GM08714 (cell line): ENCODE measurements at regions not wholly inside any gene's neighbourhood (a gene's known extent, or its start where the extent isn't known, plus 50 kb on each side); places are given as distances from the start of the nearest gene placed in this dataset.

Experiments used
- H3K4me3 ChIP-seq: fragments of 200-500 bp; sonication (Bioruptor generic); 2 replicates; pipeline ENCODE4 v1.5.1; 2014; ENCODE audit warnings: mild to moderate bottlenecking, low read length, inconsistent platforms
- ZNF274 ChIP-seq: IDR thresholded peaks from 2 replicates; pipeline ENCODE4 v1.6.1; 2012; ENCODE audit warnings: mild to moderate bottlenecking, low read depth, low read length

DNA sequence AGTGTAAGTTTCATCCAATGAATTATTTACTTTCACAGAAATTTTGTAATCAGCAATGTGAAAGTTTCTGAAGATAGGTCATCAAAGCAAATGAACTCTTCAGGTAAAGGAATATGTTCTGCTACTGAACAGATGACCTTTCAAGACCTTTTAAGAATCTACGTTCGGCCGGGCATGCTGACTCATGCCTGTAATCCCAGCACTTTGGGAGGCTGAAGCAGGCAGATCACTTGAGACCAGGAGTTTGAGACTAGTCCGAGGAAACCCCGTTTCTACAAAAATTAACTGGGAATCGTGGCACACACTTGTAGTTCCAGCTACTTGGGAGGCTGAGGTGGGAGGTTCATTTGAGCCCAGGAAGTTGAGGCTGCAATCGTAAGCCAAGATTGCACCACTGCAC lies 578.4 kb upstream of the COX7C start:
- no peak for TF ChIP-seq ZNF274
- H3K4me3 ChIP-seq: no peak overlapping the region

DNA sequence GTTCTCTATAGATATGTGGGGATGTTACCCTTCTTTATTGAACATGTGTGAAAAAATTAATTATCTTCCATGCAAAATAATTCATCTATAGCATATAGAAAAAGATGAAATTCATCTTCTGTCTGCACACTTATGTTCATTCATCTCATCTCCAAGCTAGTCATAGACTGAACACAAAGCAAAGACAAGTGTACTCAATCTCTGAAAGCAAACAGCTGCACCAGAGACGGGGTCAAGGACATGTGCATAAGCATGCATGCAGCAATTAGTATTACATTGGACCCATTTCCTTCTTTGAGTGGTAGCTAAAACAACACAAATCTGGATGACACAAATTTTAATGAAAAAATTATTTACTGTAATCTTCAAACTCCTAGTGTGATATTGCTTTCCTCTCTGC lies 547.0 kb upstream of the COX7C start:
- no peak for TF ChIP-seq ZNF274
- H3K4me3 ChIP-seq: no peak overlapping the region

DNA sequence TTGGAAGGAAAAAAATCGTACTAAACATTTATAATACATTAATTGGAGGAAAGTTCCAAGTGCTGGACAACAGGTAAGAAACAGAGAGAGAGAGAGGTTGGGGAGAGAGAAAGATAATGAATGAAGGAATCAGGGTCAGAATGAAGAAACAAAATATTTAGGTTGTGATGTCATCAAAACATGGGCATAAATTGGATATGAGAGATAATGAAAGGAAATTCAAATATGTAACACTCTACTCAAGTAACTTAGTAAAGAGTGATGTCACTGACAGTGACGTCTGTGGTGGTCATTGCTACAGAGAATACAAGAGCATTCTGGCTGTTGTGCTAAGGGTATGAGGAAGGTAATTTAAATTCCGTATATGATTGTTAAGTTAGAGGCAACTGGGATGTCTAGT lies 543.4 kb upstream of the COX7C start:
- TF ChIP-seq ZNF274: no peak

DNA sequence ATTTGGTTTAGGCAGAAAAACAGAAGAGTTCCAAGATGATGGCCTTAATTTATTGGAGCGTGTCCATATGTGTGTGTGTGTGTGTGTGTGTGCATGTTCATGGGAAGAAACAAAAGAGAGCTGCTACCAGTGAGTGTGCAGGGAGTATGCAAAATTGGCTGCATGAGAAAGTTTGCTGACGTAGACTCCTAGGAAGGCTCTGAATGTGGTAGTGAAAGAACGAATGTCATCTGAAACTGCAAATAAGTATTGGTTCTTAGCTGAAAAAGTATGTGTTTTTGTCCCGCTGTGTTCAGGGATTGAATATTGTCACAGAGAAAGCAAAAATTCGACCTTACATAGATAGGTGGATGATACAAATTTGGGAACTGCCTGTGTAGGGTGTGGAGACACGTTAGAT lies 542.6 kb upstream of the COX7C start:
- no peak overlapping the region for H3K4me3 ChIP-seq
- TF ChIP-seq ZNF274: no peak

More for the DNA sequence above, 543.4 kb upstream of the COX7C start:
- no peak overlapping the region for H3K4me3 ChIP-seq

DNA sequence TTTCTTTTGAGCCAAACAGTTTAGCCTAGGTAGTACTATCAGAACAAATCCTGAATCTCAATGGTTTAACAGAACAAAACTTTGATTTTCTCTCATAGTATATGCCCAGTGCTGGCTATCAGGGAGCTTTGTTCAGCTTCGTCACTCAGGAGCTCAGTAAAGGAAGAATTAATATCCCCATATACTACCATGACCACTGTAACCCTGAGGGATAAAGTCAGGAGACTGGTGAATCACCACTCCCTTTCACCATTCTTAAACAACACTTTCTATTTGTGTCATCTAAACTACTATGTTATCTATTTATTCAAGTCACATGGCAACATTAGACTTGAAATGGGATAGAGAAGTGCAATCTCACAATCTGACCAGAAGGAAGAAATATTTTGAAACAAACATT lies 522.6 kb upstream of the COX7C start:
- TF ChIP-seq ZNF274: no peak
- no peak overlapping the region for H3K4me3 ChIP-seq

DNA sequence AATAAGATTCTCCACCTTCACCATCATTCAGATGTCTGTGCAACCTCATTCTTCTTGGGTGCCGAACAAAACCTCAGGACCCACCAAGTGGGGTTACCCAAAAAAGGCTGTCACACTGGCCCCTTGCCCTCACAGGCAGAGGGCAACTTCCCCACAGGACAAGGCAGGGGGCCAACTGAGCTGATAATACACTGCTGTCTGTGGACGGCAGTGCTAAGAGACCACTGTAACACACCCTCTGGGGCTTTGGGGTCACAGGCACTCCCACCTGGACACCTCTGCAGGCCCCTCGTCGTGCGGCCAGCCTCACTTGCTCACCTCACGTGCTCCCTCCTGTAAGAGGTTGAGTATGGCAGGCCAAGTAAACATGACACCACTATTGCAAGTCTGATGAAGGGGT lies 515.8 kb upstream of the COX7C start:
- H3K4me3 ChIP-seq: no peak overlapping the region
- no peak for TF ChIP-seq ZNF274

DNA sequence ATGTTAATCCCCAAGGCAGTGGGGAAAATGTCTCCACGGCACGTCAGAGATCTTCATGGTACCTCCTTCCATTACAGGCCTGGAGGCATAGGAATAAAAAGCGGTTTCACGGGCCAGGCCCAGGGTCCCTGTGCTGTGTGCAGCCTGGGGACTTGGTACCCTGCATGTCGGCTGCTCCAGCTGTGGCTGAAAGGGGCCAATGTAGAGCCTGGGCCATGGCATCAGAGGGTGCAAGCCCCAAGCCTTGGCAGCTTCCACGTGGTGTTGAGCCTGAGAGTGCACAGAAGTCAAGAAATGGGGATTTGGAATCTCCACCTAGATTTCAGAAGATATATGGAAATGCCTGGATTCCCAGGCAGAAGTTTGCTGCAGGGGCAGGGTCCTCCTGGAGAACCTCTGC lies 508.9 kb upstream of the COX7C start:
- no peak for TF ChIP-seq ZNF274
- H3K4me3 ChIP-seq: no peak overlapping the region

DNA sequence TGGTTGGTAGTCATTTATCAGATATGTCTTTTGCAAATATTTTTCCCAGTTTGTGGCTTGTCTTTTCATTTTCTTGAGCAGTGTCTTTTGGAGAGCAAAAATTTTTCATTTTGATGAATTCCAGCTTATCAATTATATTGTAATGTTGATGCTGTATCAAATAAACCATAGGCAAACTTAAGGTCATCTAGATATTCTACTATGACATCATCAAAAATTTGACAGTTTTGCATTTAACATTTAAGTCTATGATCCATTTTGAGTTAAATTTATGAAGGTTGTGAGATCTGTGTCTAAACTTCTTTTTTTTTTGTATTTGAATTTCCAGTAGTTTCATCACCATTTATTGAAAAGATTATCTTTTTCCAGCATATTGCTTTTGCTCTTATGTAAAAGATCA lies 505.5 kb upstream of the COX7C start:
- no peak overlapping the region for H3K4me3 ChIP-seq
- no peak for TF ChIP-seq ZNF274

DNA sequence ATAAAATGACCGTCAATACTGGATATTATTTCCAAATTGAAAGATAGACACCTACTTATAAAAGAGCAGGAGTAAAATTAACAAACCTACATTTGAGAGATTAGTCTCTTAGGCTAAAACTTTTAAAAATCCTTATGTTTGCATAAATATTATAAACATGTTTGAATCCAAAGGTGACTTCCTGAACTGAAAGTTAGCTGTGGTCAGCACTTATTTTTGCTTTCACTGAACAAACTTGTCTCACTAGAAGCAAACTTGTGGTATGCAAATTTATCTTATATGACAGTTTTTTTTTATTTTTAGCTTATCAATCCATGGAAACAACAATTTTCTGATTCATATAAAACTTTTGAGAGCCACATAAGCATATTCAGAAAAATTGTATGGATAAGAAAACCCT lies 502.6 kb upstream of the COX7C start:
- no peak overlapping the region for H3K4me3 ChIP-seq
- TF ChIP-seq ZNF274: no peak

DNA sequence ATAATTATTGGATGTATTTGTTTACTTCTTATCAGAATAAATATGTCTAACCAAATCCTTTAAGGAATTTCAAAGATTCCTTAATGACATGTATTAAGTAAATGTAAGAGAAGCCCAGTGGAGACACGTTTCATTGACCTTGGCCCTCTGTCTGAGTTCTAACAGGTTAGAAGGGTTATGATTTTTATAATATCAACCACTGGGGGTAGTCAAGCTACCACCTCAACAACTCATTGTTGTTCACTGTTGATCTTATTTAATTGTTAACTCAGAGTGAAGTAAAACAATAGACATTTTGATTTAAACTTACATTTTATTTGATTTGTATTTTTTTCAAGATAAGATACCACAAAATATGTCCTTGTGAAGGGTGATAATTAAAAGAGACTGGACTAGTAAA lies 499.2 kb upstream of the COX7C start:
- H3K4me3 ChIP-seq: no peak overlapping the region
- no peak for TF ChIP-seq ZNF274

DNA sequence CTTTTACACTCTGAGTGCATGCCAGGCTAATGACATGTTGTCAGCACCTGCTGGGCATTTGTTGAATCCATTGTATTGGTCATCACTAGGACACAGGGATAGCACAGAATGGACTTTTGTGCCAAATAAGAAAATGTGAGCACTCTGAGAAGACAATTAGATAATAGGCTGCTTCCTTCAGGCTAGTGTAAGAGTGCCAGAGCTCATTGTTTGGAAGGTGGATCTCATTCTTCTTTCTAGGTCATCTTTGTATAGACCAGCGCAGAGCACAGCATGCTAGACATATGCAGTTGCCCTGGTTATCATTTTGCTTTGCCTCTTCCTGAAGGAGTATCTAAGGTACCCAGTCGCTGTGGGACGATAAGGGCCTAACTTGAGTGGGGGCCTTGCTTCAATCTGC lies 493.4 kb upstream of the COX7C start:
- no peak for TF ChIP-seq ZNF274
- no peak overlapping the region for H3K4me3 ChIP-seq

DNA sequence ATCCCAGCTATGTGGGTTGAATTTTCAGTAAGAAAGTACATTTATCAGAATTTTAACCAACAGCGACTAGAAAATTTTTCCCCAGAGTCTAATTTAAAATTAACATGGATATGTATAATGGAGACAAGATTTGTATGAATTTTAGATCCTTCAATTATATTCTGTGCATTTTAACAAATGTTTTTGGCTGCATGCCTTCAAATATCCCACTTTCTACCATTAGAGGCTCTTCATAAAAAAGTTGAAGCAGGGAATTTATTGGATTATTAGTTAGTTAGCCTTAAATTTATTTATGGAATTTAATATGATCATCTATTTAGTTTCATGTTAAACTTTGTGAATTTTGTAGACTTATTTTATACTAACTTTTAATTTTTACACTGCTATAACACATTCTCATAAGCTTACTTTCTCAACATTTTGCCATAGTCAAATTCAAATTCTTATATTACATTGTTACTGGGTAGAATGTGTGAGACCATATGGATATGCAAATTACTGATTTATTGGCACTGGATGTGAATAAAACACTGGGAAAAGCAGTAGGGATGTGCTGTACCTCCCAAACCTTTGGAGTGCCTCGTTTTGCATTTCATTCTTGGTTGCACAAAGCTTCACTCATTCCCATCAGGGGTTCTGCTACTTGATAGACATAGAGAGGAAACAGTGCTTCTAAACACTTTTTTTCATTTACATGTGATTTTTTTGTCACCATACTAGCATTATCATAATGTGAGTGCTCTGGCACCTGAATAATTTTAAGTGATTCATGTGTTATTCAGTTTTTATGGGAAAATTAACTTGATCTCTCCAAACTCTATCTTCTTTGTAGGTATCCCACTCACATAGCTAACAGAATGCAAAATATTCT lies 491.8 kb upstream of the COX7C start:
- H3K4me3 ChIP-seq: no peak overlapping the region

DNA sequence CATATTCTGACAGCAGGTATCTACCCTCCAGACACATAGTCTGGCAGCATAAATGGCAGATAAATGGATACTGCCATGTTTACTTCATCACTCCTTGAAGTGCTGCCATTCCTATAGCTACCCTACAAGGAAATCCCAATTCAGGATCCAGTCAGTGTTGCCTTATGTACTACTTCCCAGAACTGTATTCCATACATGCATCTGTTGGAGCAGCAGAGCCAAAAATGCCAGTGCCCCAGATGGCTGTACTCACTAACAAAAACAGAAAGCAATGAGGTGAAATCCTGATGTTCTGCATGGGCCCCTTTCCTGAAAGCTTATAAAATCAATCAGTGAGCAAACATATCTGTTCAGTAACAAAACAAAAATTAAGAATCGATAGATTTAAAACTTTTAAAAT lies 490.0 kb upstream of the COX7C start:
- no peak for TF ChIP-seq ZNF274
- H3K4me3 ChIP-seq: no peak overlapping the region

More for the DNA sequence above, 491.8 kb upstream of the COX7C start:
- no peak for TF ChIP-seq ZNF274

DNA sequence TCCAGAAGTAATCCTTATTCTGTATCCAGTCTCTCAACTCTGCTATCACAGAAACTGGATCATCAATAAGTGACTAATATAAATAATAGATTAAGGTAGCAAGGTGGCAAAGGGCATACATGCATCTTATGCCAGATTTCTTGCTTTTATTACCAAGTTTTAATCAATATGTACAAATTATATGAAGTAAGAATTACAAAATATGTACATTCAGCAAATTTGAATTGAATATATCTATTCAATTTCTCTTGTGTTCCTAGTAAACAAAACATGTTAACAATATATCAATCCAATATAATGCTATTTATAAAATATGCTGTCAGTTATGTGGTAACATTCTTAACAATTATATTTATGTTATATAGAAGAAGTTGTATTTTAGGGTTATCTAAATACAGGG lies 488.7 kb upstream of the COX7C start:
- no peak overlapping the region for H3K4me3 ChIP-seq
- no peak for TF ChIP-seq ZNF274

DNA sequence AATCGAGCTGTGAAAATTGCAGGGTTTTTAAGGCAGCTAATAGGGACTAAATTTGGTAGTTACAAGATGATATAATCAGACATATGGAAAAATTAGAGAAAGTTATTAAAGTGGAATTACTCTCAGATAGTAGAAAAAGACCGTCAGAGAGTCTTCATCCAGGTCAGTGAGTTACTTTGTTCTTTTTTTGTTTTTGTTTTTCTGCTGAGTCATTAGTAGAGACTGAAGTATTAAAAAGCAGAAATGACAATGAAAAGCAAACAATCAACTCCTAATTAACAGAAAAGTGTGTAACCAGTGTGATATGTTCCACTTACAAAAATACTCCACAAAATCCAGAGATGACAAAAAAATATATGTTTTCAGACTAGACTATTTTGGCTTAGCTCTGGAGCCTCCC lies 480.4 kb upstream of the COX7C start:
- no peak overlapping the region for H3K4me3 ChIP-seq
- no peak for TF ChIP-seq ZNF274

DNA sequence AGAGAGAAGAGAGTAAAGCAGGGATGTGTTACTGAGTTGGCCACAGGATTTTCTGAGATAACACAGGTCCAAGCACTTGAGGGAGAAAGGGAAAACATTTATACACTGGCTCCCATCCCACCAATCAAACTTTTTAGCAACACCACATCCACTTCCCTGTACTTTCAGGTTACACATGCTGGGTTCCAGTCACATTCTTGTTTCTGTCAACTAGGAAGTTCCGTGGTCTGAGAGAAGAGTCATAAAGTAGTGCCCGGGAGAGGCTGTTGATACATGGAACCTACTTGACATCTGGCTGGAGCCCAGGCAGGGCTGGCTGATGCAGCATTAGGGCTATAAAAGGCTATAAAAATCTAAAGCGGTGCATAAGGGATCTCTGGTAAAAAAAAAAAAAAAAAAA lies 473.9 kb upstream of the COX7C start:
- TF ChIP-seq ZNF274: no peak
- no peak overlapping the region for H3K4me3 ChIP-seq
